IPS DF 6.9 (cell line): ENCODE measurements at regions not wholly inside any gene's neighbourhood (a gene's known extent, or its start where the extent isn't known, plus 50 kb on each side); places are given as distances from the start of the nearest gene placed in this dataset.

ENCODE experiments used
- DNase-seq: peaks from one replicate; pipeline ENCODE4 v3.0.0-alpha.2; 2013; ENCODE audit warnings: low read depth, low spot score
- H3K27ac ChIP-seq: one replicate; pipeline ENCODE4 v1.5.1; 2013; ENCODE audit warnings: low read length, control low read depth
- H3K27me3 ChIP-seq: 2 replicates; pipeline ENCODE4 v1.6.1; 2013; ENCODE audit warnings: mild to moderate bottlenecking, low read length; ENCODE audit not compliant: control insufficient read depth, insufficient read depth
- H3K36me3 ChIP-seq: 2 replicates; pipeline ENCODE4 v1.6.1; 2013; ENCODE audit warnings: low read length; ENCODE audit not compliant: control insufficient read depth, insufficient read depth
- H3K4me1 ChIP-seq: 2 replicates; pipeline ENCODE4 v1.6.1; 2013; ENCODE audit warnings: low read length; ENCODE audit not compliant: control insufficient read depth, insufficient read depth
- H3K4me3 ChIP-seq: 2 replicates; pipeline ENCODE4 v1.5.1; 2013; ENCODE audit warnings: mild to moderate bottlenecking, low read length
- H3K9me3 ChIP-seq: 2 replicates; pipeline ENCODE4 v1.6.1; 2013; ENCODE audit warnings: low read length, inconsistent platforms; ENCODE audit not compliant: control insufficient read depth, insufficient read depth
- WGBS: extraction: QIAGEN DNeasy Blood & Tissue Kit; methylation state at CpG from one replicate; pipeline ENCODE4 v1.1.7; 2013; ENCODE audit warnings: mixed read lengths, missing lambda C conversion rate; ENCODE audit not compliant: insufficient read length, insufficient coverage; 5-methylcytosine and 5-hydroxymethylcytosine counted together

DNA sequence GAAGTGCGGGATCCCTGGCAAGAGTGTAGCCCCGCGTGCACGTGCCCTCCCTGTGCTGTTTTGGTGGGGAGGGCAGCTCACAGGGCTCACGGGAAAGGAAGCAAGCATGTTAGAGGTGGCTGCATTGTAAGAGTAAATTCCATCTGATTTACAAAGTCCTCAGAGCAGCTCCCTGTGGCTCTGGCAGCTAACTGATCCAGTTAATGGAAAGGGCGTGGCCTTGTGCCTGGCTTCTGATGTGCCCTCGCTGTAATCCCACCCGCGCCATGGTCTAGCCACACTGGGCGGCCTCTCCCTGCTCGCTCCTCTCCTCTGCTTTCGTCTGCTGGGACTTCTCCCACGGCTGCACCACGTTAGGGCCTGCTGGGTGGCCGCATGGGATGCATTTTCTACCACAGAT, 258.5 kb downstream of the FGF9 start:
- WGBS = no CpG with 5 or more reads among the region's 15 CpGs
- no peak for DNase-seq
- H3K27me3 ChIP-seq = no peaks in the 10 kb centered on the region

DNA sequence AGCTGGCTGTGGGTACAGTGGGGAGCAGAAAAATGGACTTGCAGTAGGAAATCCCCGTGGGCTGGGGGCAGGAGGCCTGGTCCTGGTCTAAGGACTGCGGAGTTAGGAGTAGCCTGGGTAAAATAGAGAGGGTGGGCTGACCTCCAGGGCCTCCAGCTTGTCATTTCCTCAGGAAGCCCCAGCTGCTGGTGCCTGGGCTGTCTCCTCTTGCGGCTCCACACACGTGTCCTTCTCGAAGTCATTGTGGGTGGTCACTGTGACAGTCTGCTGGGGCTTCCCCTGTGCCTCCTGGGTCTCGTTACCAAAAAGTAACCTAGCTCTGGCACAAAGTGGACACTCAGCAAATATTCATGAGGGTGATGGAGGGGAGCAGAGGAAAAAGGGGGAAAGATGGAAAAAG, 259.7 kb downstream of the FGF9 start:
- DNase-seq = no peak

More for the DNA sequence above, 258.5 kb downstream of the FGF9 start:
- Histone ChIP-seq H3K27ac (no peak overlapping the region), H3K4me3 (no peak overlapping the region), H3K4me1 (peaks cover 5% of the 10 kb centered on the region; the same call in 1 of the 2 replicates), H3K36me3 (no peaks in the 10 kb centered on the region), H3K9me3 (no peaks in the 10 kb centered on the region)

DNA sequence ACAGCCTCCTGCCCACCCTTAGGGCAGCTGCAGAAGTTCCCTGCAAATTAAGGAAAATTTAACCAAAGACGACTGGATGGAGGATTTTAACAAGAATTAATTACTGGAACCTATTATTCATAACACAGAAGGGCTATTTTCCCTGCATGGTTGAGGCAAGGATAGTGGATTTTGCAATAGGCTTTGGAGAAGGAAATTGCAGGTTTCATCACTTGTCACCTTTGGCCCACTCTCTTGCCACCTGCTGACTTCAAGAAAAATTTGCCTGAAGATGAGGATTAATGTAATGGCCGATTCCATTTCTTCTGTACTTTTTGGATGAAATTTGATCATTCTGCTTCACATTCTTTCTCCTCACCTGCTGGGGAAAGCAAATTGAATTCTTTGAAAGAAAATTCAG, 261.7 kb downstream of the FGF9 start:
- Histone ChIP-seq H3K27ac (no peak overlapping the region), H3K4me1 (peaks cover 3% of the 10 kb centered on the region; the same call in 1 of the 2 replicates), H3K4me3 (no peak overlapping the region), H3K9me3 (no peaks in the 10 kb centered on the region), H3K27me3 (no peaks in the 10 kb centered on the region), H3K36me3 (no peaks in the 10 kb centered on the region)
- DNase-seq = no peak
- no CpG with 5 or more reads among the region's 2 CpGs for WGBS

More for the DNA sequence above, 259.7 kb downstream of the FGF9 start:
- Histone ChIP-seq H3K36me3 (no peaks in the 10 kb centered on the region), H3K4me3 (no peak overlapping the region), H3K4me1 (peaks cover 4% of the 10 kb centered on the region; the same call in 1 of the 2 replicates), H3K27ac (no peak overlapping the region), H3K9me3 (no peaks in the 10 kb centered on the region), H3K27me3 (no peaks in the 10 kb centered on the region)
- no CpG with 5 or more reads among the region's 6 CpGs for WGBS

DNA sequence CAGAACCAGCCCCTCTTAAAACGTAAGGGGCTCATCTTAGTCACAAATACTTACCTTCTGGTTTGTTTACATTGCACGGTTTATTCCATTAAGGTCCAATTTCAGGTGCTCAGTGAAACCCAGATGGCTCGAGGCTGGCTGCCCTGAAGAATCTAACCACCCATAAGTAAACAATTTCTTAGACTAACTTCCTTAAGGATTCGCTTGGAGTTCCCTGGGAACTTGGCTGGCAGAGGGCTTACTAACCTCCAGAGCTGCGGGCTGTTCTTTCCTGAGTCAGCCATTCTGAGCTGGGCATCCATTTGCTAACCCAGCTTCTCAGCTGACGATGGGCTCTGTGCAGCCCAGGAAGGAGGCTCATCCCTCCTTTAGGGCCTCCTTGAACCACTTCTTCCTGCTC, 262.1 kb downstream of the FGF9 start:
- no peak for DNase-seq
- Histone ChIP-seq H3K4me1 (peaks cover 3% of the 10 kb centered on the region; the same call in 1 of the 2 replicates), H3K27me3 (no peaks in the 10 kb centered on the region), H3K27ac (no peak overlapping the region), H3K4me3 (no peak overlapping the region), H3K36me3 (no peaks in the 10 kb centered on the region), H3K9me3 (no peaks in the 10 kb centered on the region)
- no CpG with 5 or more reads among the region's 6 CpGs for WGBS

DNA sequence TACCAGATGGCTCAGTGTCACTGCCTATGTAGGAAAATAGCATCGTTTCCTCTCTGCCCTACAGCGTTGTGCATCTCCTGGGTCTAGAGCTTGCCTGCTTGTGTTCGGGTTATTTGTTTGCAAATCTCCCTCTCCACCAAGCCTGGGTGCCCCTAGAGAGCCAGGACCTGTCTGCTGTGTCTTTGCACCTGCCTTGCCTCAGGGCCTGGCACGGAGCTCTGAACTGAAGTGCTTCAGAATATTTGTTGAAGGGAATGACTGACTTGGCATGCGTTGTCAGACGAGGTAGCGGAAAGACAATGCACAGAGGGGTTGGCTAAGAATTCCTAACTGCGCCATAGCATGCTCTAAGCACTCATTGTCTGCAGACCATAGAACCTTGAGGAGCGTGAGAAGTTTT, 263.4 kb downstream of the FGF9 start:
- no CpG with 5 or more reads among the region's 9 CpGs for WGBS
- peaks cover 3% of the 10 kb centered on the region; the same call in 1 of the 2 replicates for H3K4me1 ChIP-seq
- no peak overlapping the region for H3K4me3 ChIP-seq
- H3K36me3 ChIP-seq = no peaks in the 10 kb centered on the region
- DNase-seq = no peak
- H3K27me3 ChIP-seq = no peaks in the 10 kb centered on the region
- no peaks in the 10 kb centered on the region for H3K9me3 ChIP-seq
- no peak overlapping the region for H3K27ac ChIP-seq

DNA sequence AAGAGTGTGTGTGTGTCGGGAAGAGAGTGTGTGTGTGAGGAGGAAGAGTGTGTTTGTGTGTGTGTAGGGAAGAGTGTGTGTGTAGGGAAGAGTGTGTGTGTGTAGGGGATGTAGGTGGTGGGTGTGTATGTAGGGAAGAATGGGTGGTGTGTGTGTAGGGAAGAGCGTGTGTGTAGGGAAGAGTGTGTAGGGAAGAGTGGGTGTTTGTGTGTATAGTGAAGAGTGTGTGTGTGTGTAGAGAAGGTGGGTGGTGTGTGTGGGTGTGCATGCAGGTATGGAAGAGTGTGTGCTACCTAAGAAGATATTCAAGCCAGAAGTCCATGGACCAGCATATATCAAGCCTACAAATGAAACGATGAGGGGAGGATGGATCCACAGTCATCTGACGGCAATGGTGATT, 265.8 kb downstream of the FGF9 start:
- H3K36me3 ChIP-seq = no peaks in the 10 kb centered on the region
- H3K9me3 ChIP-seq = no peaks in the 10 kb centered on the region
- H3K4me3 ChIP-seq = no peak overlapping the region
- H3K27me3 ChIP-seq = no peaks in the 10 kb centered on the region
- no peaks in the 10 kb centered on the region for H3K4me1 ChIP-seq
- 100% methylated on average over 2 of the region's 4 CpGs for WGBS
- no peak for DNase-seq
- no peak overlapping the region for H3K27ac ChIP-seq

DNA sequence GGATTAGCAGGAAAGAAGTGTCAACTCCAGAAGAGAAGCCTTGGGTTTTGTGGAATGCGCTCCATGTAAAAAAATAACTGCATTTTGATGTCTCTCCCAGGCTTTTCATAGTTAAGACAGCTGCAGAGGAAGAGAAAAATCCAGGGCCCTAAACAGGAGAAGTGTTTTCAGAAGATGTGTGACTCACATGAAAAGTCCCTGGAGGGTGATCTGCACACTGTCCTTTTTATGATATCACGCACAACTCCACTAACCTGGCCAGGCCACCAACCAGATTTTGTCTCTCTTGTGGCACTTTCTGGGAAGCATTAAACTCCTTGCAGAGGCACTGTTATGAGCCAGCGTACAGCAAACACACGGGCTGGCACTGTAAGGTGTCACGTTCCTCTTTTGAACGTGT, 267.3 kb downstream of the FGF9 start:
- Histone ChIP-seq H3K27me3 (no peaks in the 10 kb centered on the region), H3K27ac (no peak overlapping the region), H3K9me3 (no peaks in the 10 kb centered on the region), H3K4me3 (no peak overlapping the region), H3K4me1 (no peaks in the 10 kb centered on the region), H3K36me3 (no peaks in the 10 kb centered on the region)
- WGBS = no CpG with 5 or more reads among the region's 6 CpGs
- DNase-seq = no peak

DNA sequence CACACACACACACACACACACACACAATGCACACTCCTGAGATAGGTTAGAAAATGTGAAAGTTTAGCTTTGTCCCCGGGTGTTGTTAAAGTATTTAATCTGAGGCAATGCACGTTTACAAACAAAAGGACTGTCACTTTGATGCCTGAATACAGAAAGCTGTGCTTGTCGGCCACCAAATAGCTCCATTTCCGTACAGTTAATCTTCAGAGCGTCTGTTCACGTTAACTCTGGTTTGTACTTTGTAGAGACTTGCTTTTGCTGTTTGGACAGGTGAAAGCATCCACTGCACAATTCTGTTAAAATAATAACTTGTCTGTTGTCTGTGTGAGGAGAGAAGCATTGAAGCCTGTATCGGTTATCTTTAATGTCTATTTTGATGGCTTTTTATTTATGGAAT, 267.8 kb downstream of the FGF9 start:
- no peak overlapping the region for H3K4me3 ChIP-seq
- H3K4me1 ChIP-seq = no peaks in the 10 kb centered on the region
- no peaks in the 10 kb centered on the region for H3K36me3 ChIP-seq
- H3K9me3 ChIP-seq = no peaks in the 10 kb centered on the region
- H3K27me3 ChIP-seq = no peaks in the 10 kb centered on the region
- no CpG with 5 or more reads among the region's 7 CpGs for WGBS
- no peak for DNase-seq
- no peak overlapping the region for H3K27ac ChIP-seq

DNA sequence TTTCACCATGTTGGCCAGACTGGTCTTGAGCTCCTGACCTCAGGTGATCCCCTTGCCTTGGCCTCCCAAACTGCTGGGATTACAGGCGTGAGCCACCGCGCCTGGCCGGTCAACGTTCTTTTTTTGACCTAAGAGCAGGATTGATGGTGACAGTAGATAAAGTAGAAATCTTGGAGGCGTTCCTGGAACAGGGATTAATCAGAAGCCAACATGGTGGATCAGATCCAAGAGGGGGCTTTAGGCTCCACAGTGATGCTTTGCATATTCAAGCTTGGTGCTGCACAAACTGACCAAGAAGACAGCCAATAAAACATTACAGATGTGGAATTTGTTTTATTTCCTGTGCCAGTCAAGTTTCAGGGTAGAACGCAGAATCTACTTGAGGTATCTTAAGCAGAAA, 271.2 kb downstream of the FGF9 start:
- WGBS = no CpG with 5 or more reads among the region's 7 CpGs
- Histone ChIP-seq H3K4me1 (no peaks in the 10 kb centered on the region), H3K27ac (no peak overlapping the region), H3K9me3 (peaks cover 4% of the 10 kb centered on the region), H3K4me3 (no peak overlapping the region), H3K27me3 (no peaks in the 10 kb centered on the region), H3K36me3 (no peaks in the 10 kb centered on the region)
- DNase-seq = no peak

DNA sequence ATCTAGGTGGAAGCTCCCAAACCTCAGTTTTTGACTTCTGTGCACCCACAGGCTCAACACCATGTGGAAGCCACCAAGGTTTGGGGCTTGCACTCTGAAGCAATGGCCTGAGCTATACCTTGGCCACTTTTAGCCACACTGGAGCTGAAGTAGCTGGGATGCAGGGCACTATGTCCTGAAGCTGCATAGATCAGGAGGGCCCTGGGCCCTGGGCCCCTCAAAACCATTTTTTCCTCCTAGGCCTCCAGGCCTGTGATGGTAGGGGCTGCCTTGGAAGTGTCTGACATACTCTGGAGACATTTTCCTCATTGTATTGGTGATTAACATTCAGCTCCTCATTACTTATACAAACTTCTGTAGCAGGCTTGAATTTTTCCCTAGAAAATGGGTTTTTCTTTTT, 273.7 kb downstream of the FGF9 start:
- H3K27ac ChIP-seq = no peak overlapping the region
- peaks cover 4% of the 10 kb centered on the region for H3K9me3 ChIP-seq
- H3K4me3 ChIP-seq = no peak overlapping the region
- H3K27me3 ChIP-seq = no peaks in the 10 kb centered on the region
- no peaks in the 10 kb centered on the region for H3K36me3 ChIP-seq
- H3K4me1 ChIP-seq = no peaks in the 10 kb centered on the region
- no peak for DNase-seq

DNA sequence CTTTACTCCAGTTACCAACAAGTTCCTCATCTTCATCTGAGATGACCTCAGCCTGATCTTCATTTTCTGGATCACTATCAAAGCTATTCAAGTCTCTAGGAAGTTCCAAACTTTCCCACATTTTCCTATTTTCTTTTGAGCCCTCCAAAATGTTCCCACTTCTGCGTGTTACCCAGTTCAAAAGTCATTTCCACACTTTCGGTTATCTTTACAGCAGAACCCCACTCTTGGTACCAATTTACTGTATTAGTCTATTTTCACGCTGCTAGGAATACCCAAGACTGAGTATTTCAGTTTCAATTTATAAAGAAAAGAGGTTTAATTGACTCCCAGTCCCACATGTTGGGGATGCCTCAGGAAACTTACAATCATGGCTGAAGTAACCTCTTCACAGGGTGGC, 274.3 kb downstream of the FGF9 start:
- Histone ChIP-seq H3K4me3 (no peak overlapping the region), H3K27me3 (no peaks in the 10 kb centered on the region), H3K27ac (no peak overlapping the region), H3K9me3 (peaks cover 4% of the 10 kb centered on the region), H3K4me1 (no peaks in the 10 kb centered on the region), H3K36me3 (no peaks in the 10 kb centered on the region)
- WGBS = no CpG with 5 or more reads among the region's 3 CpGs
- no peak for DNase-seq
